ENCODE measurements at regions not wholly inside any gene's neighbourhood (a gene's known extent, or its start where the extent isn't known, plus 50 kb on each side); places are given as distances from the start of the nearest gene placed in this dataset.

- no peak for DNase-seq
- Histone ChIP-seq H3K9ac (ENCODE audit: low read length) (no peak overlapping the region), H3K9me3 (ENCODE audit: insufficient read depth, low read depth, low read length) (no peaks in the 10 kb centered on the region), H2BK12ac (ENCODE audit: low read length) (peak overlapping the region; percentile 75), H3K79me2 (ENCODE audit: control insufficient read depth, insufficient read depth, low read length, poor library complexity) (no peaks in the 10 kb centered on the region), H3K27ac (ENCODE audit: low read depth, low read length) (peak overlapping the region; percentile 46), H4K8ac (ENCODE audit: low read depth, low read length) (no peak overlapping the region), H2AFZ (ENCODE audit: insufficient read depth, low read length, poor library complexity) (no peak overlapping the region), H3K4me1 (ENCODE audit: control insufficient read depth in 1 of 2, insufficient read depth in 2 of 2, low read length in 2 of 2) (peaks cover 3 to 8% of the 10 kb centered on the region in 2 experiments), H3K14ac (ENCODE audit: low read length) (peak overlapping the region; percentile 50), H3K18ac (ENCODE audit: low read length) (peak overlapping the region; percentile 40), H3K79me1 (ENCODE audit: low read length) (peaks cover 4% of the 10 kb centered on the region), H3K4me3 (ENCODE audit: low read depth, low read length) (no peak overlapping the region), H3K23ac (ENCODE audit: low read length) (no peak overlapping the region), H2BK5ac (ENCODE audit: low read depth, low read length, poor library complexity) (peak overlapping the region; percentile 27), H3K36me3 (ENCODE audit: control insufficient read depth in 1 of 2, insufficient read depth in 2 of 2, low read length in 2 of 2) (no peaks in the 10 kb centered on the region), H3K4me2 (ENCODE audit: low read length) (no peak overlapping the region), H2BK120ac (ENCODE audit: insufficient read depth, low read length, poor library complexity) (peak overlapping the region; percentile 46), H2AK5ac (ENCODE audit: low read length) (no peak overlapping the region), H4K91ac (ENCODE audit: low read depth, low read length) (peak overlapping the region; percentile 57), H3K27me3 (ENCODE audit: insufficient read depth, low read length) (no peaks in the 10 kb centered on the region), H4K12ac (ENCODE audit: low read depth, low read length) (no peak overlapping the region), H3K4ac (ENCODE audit: low read depth, low read length) (no peak overlapping the region)
- WGBS (ENCODE audit: extremely low coverage, insufficient coverage, insufficient read length) = no CpG with 5 or more reads among the region's 8 CpGs
Observed at GRCh38 chrX:10944136-10944885, 166.8 kb upstream of the HCCS start.

GRCh38 chrX:10945498-10945897 lies 165.6 kb upstream of the HCCS start:
- no peak overlapping the region for H3K4ac ChIP-seq (ENCODE audit: low read depth, low read length)
- no peak overlapping the region for H4K12ac ChIP-seq (ENCODE audit: low read depth, low read length)
- H4K8ac ChIP-seq (ENCODE audit: low read depth, low read length) = no peak overlapping the region
- no CpG with 5 or more reads among the region's 4 CpGs for WGBS (ENCODE audit: extremely low coverage, insufficient coverage, insufficient read length)
- peaks cover 4% of the 10 kb centered on the region for H3K79me1 ChIP-seq (ENCODE audit: low read length)
- H3K4me2 ChIP-seq (ENCODE audit: low read length) = no peak overlapping the region
- no peak overlapping the region for H2BK12ac ChIP-seq (ENCODE audit: low read length)
- H3K14ac ChIP-seq (ENCODE audit: low read length) = no peak overlapping the region
- H3K27me3 ChIP-seq (ENCODE audit: insufficient read depth, low read length) = no peaks in the 10 kb centered on the region
- H2BK5ac ChIP-seq (ENCODE audit: low read depth, low read length, poor library complexity) = no peak overlapping the region
- DNase-seq = peak in 1 of 2 donors; percentile 29
- no peak overlapping the region for H2AK5ac ChIP-seq (ENCODE audit: low read length)
- no peak overlapping the region for H3K4me3 ChIP-seq (ENCODE audit: low read depth, low read length)
- H2BK120ac ChIP-seq (ENCODE audit: insufficient read depth, low read length, poor library complexity) = no peak overlapping the region
- no peak overlapping the region for H3K23ac ChIP-seq (ENCODE audit: low read length)
- H3K9ac ChIP-seq (ENCODE audit: low read length) = no peak overlapping the region
- no peaks in the 10 kb centered on the region for H3K9me3 ChIP-seq (ENCODE audit: insufficient read depth, low read depth, low read length)
- no peak overlapping the region for H3K18ac ChIP-seq (ENCODE audit: low read length)
- H3K4me1 ChIP-seq (ENCODE audit: control insufficient read depth in 1 of 2, insufficient read depth in 2 of 2, low read length in 2 of 2) = peaks cover 3 to 6% of the 10 kb centered on the region in 2 experiments
- no peak overlapping the region for H2AFZ ChIP-seq (ENCODE audit: insufficient read depth, low read length, poor library complexity)
- no peaks in the 10 kb centered on the region for H3K79me2 ChIP-seq (ENCODE audit: control insufficient read depth, insufficient read depth, low read length, poor library complexity)
- no peaks in the 10 kb centered on the region for H3K36me3 ChIP-seq (ENCODE audit: control insufficient read depth in 1 of 2, insufficient read depth in 2 of 2, low read length in 2 of 2)
- H3K27ac ChIP-seq (ENCODE audit: low read depth, low read length) = no peak overlapping the region
- no peak overlapping the region for H4K91ac ChIP-seq (ENCODE audit: low read depth, low read length)

DNA sequence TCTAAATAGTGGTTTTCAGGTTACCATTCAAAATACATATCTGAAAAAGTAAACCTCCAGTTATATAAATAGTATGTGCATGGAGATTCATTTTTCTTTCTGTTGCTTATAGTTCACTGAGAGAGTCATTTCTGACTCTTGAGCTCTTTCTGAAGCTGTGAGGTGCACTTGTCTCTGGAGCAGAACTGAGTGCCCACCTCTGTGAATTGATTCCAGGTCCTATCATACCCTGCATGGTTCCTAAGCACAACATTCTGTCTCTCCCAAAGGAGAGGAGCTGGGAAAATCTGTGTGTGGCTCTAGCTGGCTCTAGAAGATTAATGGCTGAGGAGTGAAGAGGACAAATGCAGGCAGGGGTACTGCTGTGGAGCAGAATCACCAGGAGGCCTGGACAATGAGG lies 161.6 kb upstream of the HCCS start:
- Histone ChIP-seq H3K14ac (ENCODE audit: low read length) (no peak overlapping the region), H4K91ac (ENCODE audit: low read depth, low read length) (no peak overlapping the region), H4K8ac (ENCODE audit: low read depth, low read length) (no peak overlapping the region), H3K4me1 (ENCODE audit: control insufficient read depth in 1 of 2, insufficient read depth in 2 of 2, low read length in 2 of 2) (peaks cover 0 to under 1% of the 10 kb centered on the region in 2 experiments), H2AK5ac (ENCODE audit: low read length) (no peak overlapping the region), H2BK12ac (ENCODE audit: low read length) (no peak overlapping the region), H4K12ac (ENCODE audit: low read depth, low read length) (no peak overlapping the region), H3K27me3 (ENCODE audit: insufficient read depth, low read length) (no peaks in the 10 kb centered on the region), H3K79me1 (ENCODE audit: low read length) (no peaks in the 10 kb centered on the region), H3K4ac (ENCODE audit: low read depth, low read length) (no peak overlapping the region), H3K18ac (ENCODE audit: low read length) (no peak overlapping the region), H2BK120ac (ENCODE audit: insufficient read depth, low read length, poor library complexity) (no peak overlapping the region), H3K9me3 (ENCODE audit: insufficient read depth, low read depth, low read length) (no peaks in the 10 kb centered on the region), H3K36me3 (ENCODE audit: control insufficient read depth in 1 of 2, insufficient read depth in 2 of 2, low read length in 2 of 2) (no peaks in the 10 kb centered on the region), H3K4me3 (ENCODE audit: low read depth, low read length) (no peak overlapping the region), H2AFZ (ENCODE audit: insufficient read depth, low read length, poor library complexity) (no peak overlapping the region), H3K9ac (ENCODE audit: low read length) (no peak overlapping the region), H3K4me2 (ENCODE audit: low read length) (no peak overlapping the region), H3K79me2 (ENCODE audit: control insufficient read depth, insufficient read depth, low read length, poor library complexity) (no peaks in the 10 kb centered on the region), H3K27ac (ENCODE audit: low read depth, low read length) (no peak overlapping the region), H3K23ac (ENCODE audit: low read length) (no peak overlapping the region), H2BK5ac (ENCODE audit: low read depth, low read length, poor library complexity) (no peak overlapping the region)
- DNase-seq = no peak

DNA sequence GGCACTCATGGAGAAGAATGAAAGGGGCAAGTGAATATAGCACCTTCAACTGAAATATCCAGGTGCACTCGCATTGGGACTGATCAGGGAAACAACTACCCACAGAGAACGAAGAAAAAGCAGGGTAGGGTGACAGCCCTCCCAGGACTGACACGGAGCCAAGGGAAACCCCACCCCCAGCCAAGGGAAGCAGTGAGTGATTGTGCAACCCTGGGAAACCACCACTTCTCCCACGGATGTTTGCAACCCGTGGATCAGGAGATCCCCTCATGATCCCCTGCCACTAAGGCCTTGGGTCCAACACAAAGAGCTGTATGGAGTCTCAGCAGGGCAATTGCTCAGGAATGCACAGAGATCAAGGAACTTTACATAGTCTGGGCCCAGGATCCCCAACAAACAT lies 158.5 kb upstream of the HCCS start:
- H3K4me1 ChIP-seq (ENCODE audit: control insufficient read depth in 1 of 2, insufficient read depth in 2 of 2, low read length in 2 of 2) = no peaks in the 10 kb centered on the region
- no peaks in the 10 kb centered on the region for H3K9me3 ChIP-seq (ENCODE audit: insufficient read depth, low read depth, low read length)
- DNase-seq = no peak
- H3K27ac ChIP-seq (ENCODE audit: low read depth, low read length) = no peak overlapping the region
- H2BK12ac ChIP-seq (ENCODE audit: low read length) = no peak overlapping the region
- H4K8ac ChIP-seq (ENCODE audit: low read depth, low read length) = peak overlapping the region; percentile 19
- no peaks in the 10 kb centered on the region for H3K27me3 ChIP-seq (ENCODE audit: insufficient read depth, low read length)
- no peak overlapping the region for H4K12ac ChIP-seq (ENCODE audit: low read depth, low read length)
- no peak overlapping the region for H2BK5ac ChIP-seq (ENCODE audit: low read depth, low read length, poor library complexity)
- H3K4me3 ChIP-seq (ENCODE audit: low read depth, low read length) = no peak overlapping the region
- no peak overlapping the region for H3K18ac ChIP-seq (ENCODE audit: low read length)
- no peak overlapping the region for H3K14ac ChIP-seq (ENCODE audit: low read length)
- no peaks in the 10 kb centered on the region for H3K79me2 ChIP-seq (ENCODE audit: control insufficient read depth, insufficient read depth, low read length, poor library complexity)
- no peak overlapping the region for H3K23ac ChIP-seq (ENCODE audit: low read length)
- H3K36me3 ChIP-seq (ENCODE audit: control insufficient read depth in 1 of 2, insufficient read depth in 2 of 2, low read length in 2 of 2) = no peaks in the 10 kb centered on the region
- H3K4ac ChIP-seq (ENCODE audit: low read depth, low read length) = no peak overlapping the region
- H3K4me2 ChIP-seq (ENCODE audit: low read length) = no peak overlapping the region
- no peak overlapping the region for H2AFZ ChIP-seq (ENCODE audit: insufficient read depth, low read length, poor library complexity)
- no peak overlapping the region for H2AK5ac ChIP-seq (ENCODE audit: low read length)
- H3K79me1 ChIP-seq (ENCODE audit: low read length) = no peaks in the 10 kb centered on the region
- H2BK120ac ChIP-seq (ENCODE audit: insufficient read depth, low read length, poor library complexity) = no peak overlapping the region
- H4K91ac ChIP-seq (ENCODE audit: low read depth, low read length) = no peak overlapping the region
- H3K9ac ChIP-seq (ENCODE audit: low read length) = no peak overlapping the region
- no CpG with 5 or more reads among the region's 5 CpGs for WGBS (ENCODE audit: extremely low coverage, insufficient coverage, insufficient read length)

Data from trophoblast cell (in vitro differentiated cells and primary cell).